Upper lobe of right lung (tissue), 1 donor: ENCODE measurements at regions not wholly inside any gene's neighbourhood (a gene's known extent, or its start where the extent isn't known, plus 50 kb on each side); places are given as distances from the start of the nearest gene placed in this dataset.

Source experiments
- ATAC-seq: fragments of 200-7000 bp; cut with Tn5 transposase; one replicate; pipeline ENCODE4 v1.9.1; 2020; ENCODE audit warnings: mild to moderate bottlenecking, moderate library complexity
- DNase-seq: peaks from one replicate; pipeline ENCODE4 v3.0.0-alpha.2; 2020
- H3K27ac ChIP-seq: fragments of 200-600 bp; one replicate; pipeline ENCODE4 v1.8.0; 2022
- H3K27me3 ChIP-seq: fragments of 200-600 bp; one replicate; pipeline ENCODE4 v1.8.0; 2022; ENCODE audit warnings: mild to moderate bottlenecking
- H3K36me3 ChIP-seq: fragments of 200-600 bp; one replicate; pipeline ENCODE4 v1.8.0; 2022
- H3K4me1 ChIP-seq: fragments of 200-600 bp; one replicate; pipeline ENCODE4 v1.8.0; 2022
- H3K4me3 ChIP-seq: fragments of 200-600 bp; one replicate; pipeline ENCODE4 v1.8.0; 2022; ENCODE audit warnings: mild to moderate bottlenecking
- H3K9me3 ChIP-seq: fragments of 200-600 bp; one replicate; pipeline ENCODE4 v1.8.0; 2022
- CTCF ChIP-seq: fragments of 200-600 bp; IDR thresholded peaks from one replicate; pipeline ENCODE4 v1.8.0; 2022; ENCODE audit warnings: antibody characterized with exemption
- intact Hi-C: fragments of 100-400 bp; cut with DNase I; formaldehyde crosslinking; loops from one replicate; pipeline ENCODE4 v1.11.0; 2022
- donor health status: DM: no; HTN: yes; CAD: no; lungs with severe emphysema.

GRCh38 chr16:51971184-51971583 is 575.8 kb downstream of the TOX3 start:
- no peaks in the 10 kb centered on the region for H3K4me1 ChIP-seq
- H3K27me3 ChIP-seq: no peaks in the 10 kb centered on the region
- no peak overlapping the region for H3K27ac ChIP-seq
- H3K4me3 ChIP-seq: no peak overlapping the region
- intact Hi-C loops: no loop called here
- no peak for DNase-seq
- TF ChIP-seq CTCF: peak; percentile 5
- ATAC-seq: no peak
- H3K36me3 ChIP-seq: no peaks in the 10 kb centered on the region
- no peaks in the 10 kb centered on the region for H3K9me3 ChIP-seq

- H3K36me3 ChIP-seq: no peaks in the 10 kb centered on the region
Measured at GRCh38 chr16:51968749-51969148, 578.2 kb downstream of the TOX3 start.

GRCh38 chr16:51967646-51968045 is 579.3 kb downstream of the TOX3 start:
- H3K27ac ChIP-seq: no peak overlapping the region
- H3K9me3 ChIP-seq: no peaks in the 10 kb centered on the region
- H3K4me1 ChIP-seq: no peaks in the 10 kb centered on the region
- no peaks in the 10 kb centered on the region for H3K36me3 ChIP-seq
- H3K27me3 ChIP-seq: no peaks in the 10 kb centered on the region
- no peak for DNase-seq
- ATAC-seq: no peak
- no peak for TF ChIP-seq CTCF
- intact Hi-C loops: no loop called here
- no peak overlapping the region for H3K4me3 ChIP-seq

More at GRCh38 chr16:51968749-51969148, 578.2 kb downstream of the TOX3 start:
- no peaks in the 10 kb centered on the region for H3K9me3 ChIP-seq
- ATAC-seq (no peak), DNase-seq (no peak)
- no peak overlapping the region for H3K27ac ChIP-seq
- no peaks in the 10 kb centered on the region for H3K27me3 ChIP-seq
- TF ChIP-seq CTCF: no peak
- no peaks in the 10 kb centered on the region for H3K4me1 ChIP-seq
- intact Hi-C loops: no loop called here
- no peak overlapping the region for H3K4me3 ChIP-seq

GRCh38 chr16:51960931-51961330 is 586.0 kb downstream of the TOX3 start:
- Histone ChIP-seq H3K27me3 (no peaks in the 10 kb centered on the region), H3K4me3 (no peak overlapping the region), H3K9me3 (no peaks in the 10 kb centered on the region), H3K4me1 (no peaks in the 10 kb centered on the region), H3K36me3 (no peaks in the 10 kb centered on the region), H3K27ac (no peak overlapping the region)
- no peak for DNase-seq
- TF ChIP-seq CTCF: no peak
- no peak for ATAC-seq
- intact Hi-C loops: no loop called here

GRCh38 chr16:51953286-51953985 is 593.5 kb downstream of the TOX3 start:
- DNase-seq (no peak), ATAC-seq (no peak)
- Histone ChIP-seq H3K27ac (no peak overlapping the region), H3K9me3 (no peaks in the 10 kb centered on the region), H3K36me3 (no peaks in the 10 kb centered on the region), H3K4me3 (no peak overlapping the region), H3K4me1 (no peaks in the 10 kb centered on the region), H3K27me3 (peaks cover 3% of the 10 kb centered on the region)
- TF ChIP-seq CTCF: no peak
- intact Hi-C loops: no loop called here

- Histone ChIP-seq H3K27ac (no peak overlapping the region), H3K9me3 (no peaks in the 10 kb centered on the region), H3K27me3 (peaks cover 3% of the 10 kb centered on the region), H3K4me1 (no peaks in the 10 kb centered on the region), H3K36me3 (no peaks in the 10 kb centered on the region), H3K4me3 (no peak overlapping the region)
- intact Hi-C loops: no loop called here
- DNase-seq: no peak
- ATAC-seq: no peak
- TF ChIP-seq CTCF: no peak
Measured at GRCh38 chr16:51952500-51952899, 594.4 kb downstream of the TOX3 start.
